A204.1 (cell line): ENCODE measurements at regions not wholly inside any gene's neighbourhood (a gene's known extent, or its start where the extent isn't known, plus 50 kb on each side); places are given as distances from the start of the nearest gene placed in this dataset.
"Not testable (repeated sequence)": the region's sequence is repeated elsewhere in the genome, so short reads cannot be mapped to it uniquely, and the experiment has no call there.

Experiments used
- FAIRE-seq: peaks from 2 replicates; lab custom pipeline; 2012; peaks lifted over from hg19 to GRCh38; lab: Jason Lieb, UNC

- FAIRE-seq: no peak
These were observed 682.4 kb downstream of the RNF144A start for GRCh38 chr2:7599462-7600258.

- no peak for FAIRE-seq
These were observed 684.8 kb downstream of the RNF144A start for GRCh38 chr2:7601990-7602389.

DNA sequence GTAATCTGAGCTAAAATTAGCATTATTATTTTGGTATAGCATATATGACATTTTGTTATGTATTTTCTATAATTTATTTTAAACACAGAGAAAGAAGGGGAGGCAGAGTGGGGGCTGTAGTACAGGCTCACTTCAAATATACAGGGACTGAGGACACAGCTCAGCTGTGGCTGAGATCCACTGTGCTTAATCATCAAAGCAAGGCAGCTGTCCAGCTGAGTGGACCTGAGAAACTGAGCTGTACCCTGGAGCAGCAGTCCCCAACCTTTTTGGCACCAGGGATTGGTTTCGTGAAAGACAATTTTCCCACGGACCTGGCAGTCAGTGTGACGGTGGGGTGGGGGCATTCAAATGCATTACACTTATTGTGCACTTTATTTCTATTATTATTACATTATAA lies 687.2 kb downstream of the RNF144A start:
- no peak for FAIRE-seq

- FAIRE-seq: no peak
These were observed 690.4 kb downstream of the RNF144A start for GRCh38 chr2:7607441-7608173.

- no peak for FAIRE-seq
These were observed 692.3 kb downstream of the RNF144A start for GRCh38 chr2:7609556-7609955.

DNA sequence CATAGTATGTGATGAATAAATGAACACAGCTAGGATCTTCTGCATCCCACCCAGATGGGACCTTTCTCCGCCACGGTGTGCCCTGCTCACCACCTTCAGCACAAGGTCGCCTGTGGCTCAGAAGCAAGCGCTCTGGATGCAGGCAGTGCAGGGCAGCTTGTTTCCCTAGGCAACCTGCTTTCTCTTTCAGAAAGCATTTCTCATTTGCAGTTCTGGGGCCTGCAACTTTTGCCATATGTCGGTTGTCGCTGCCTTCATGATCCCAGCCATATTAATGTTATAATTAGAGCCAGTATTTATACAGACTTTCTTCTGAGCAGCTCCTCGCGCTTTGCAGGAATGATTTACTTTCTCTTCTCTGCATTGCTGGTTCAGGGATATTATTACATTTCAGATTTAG lies 692.8 kb downstream of the RNF144A start:
- no peak for FAIRE-seq

DNA sequence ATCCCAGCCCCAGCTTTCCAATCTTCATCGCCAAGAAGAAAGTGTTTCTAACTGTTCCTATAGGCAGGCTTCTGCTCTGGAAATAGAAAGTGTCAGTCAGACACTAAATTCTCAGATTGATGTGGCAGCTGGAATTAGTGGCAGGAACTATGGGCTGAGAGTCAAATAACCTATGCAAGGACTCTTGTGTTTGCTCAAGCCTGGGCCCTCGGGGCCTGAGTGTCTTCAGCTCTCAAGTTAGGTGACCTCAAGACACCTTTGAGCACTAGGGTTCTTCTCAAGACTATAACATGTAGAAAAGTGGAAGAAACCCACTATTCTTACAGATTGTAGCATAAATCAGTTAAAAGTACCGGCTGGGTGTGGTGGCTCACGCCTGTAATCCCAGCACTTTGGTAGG lies 694.5 kb downstream of the RNF144A start:
- FAIRE-seq: no peak

GRCh38 chr2:7612969-7613368 lies 695.8 kb downstream of the RNF144A start:
- no peak for FAIRE-seq

DNA sequence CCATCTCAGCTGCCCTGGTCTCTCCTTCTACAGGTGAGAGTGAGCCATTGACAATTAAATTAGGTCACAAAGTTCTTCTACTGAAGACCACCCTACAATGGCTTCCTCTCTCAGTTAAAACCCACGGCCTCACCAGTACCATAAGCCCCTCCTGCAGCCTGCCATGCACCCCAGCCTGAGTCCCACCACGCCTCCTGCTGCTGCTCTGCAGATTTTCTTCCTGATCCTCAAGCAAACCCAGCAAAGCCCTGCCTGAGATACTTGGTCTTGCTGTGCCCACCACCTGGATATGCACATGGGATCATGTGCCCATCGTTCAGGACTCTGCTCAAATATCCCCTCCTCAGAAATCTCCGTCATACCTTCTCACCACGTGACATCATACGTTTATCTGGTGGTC lies 696.6 kb downstream of the RNF144A start:
- no peak for FAIRE-seq

GRCh38 chr2:7618031-7618430 lies 700.8 kb downstream of the RNF144A start:
- FAIRE-seq: no peak

- no peak for FAIRE-seq
These were observed 702.2 kb downstream of the RNF144A start for GRCh38 chr2:7619203-7619970.

DNA sequence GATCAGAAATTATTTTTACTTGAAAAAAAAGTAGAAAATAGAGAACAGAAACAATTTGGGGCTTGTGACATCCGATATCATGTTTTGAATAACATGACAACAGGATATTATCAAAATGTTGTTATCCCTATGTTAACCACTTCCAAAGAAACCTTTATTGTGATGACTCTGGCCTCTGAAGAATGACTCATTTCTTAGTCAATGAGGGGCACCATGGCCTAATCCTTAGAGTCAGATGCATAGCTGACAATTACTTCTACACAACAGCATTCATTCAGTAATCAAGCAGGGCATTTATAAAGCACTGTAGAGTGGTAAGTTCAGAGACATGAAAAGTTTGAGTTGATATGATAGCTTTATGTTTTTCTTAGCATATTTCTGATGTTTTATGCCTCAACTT lies 703.0 kb downstream of the RNF144A start:
- no peak for FAIRE-seq

GRCh38 chr2:7621018-7621814 lies 704.0 kb downstream of the RNF144A start:
- no peak for FAIRE-seq

- FAIRE-seq: no peak
These were observed 708.4 kb downstream of the RNF144A start for GRCh38 chr2:7625392-7626138.

DNA sequence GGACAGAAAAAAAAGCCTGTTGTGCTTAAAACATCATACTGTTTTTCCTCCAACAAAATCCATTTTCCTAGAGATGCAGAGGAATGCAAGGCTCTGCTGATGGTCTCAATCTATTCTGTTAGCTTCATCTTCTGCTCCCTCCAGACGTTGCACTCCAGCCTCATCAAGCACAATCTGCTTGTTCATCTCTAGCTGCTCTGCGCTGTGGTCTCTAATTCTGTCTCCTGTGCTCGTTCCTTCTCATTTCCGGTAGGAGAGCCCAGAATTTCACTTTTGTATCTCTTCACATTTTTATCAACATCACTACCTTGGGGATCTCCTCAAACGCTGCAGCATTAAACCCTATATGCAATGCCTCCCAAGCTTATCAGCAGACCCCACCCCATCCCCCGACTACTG lies 708.9 kb downstream of the RNF144A start:
- FAIRE-seq: no peak

DNA sequence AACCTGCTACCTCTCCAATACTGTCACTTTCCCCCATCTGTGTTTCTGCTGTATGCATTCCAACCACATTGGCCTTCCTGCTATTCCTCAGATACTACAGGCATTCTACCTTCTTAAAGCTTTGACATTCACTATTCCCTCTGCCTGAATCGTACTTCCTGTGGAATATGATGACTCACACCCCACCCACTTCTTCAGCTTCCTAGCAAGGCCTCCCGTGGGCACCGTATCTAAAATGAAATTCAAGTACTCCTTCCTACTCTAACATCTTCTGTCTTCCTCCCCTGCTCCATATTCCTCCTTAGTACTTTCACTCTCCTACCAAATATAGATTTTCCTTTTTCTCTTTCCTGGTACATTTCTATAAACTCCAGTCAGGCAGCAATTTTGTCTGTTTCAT lies 710.4 kb downstream of the RNF144A start:
- no peak for FAIRE-seq

- no peak for FAIRE-seq
These were observed 715.2 kb downstream of the RNF144A start for GRCh38 chr2:7632420-7632819.

GRCh38 chr2:7633566-7634153 lies 716.4 kb downstream of the RNF144A start:
- FAIRE-seq: no peak

GRCh38 chr2:7634409-7634808 lies 717.2 kb downstream of the RNF144A start:
- FAIRE-seq: no peak

DNA sequence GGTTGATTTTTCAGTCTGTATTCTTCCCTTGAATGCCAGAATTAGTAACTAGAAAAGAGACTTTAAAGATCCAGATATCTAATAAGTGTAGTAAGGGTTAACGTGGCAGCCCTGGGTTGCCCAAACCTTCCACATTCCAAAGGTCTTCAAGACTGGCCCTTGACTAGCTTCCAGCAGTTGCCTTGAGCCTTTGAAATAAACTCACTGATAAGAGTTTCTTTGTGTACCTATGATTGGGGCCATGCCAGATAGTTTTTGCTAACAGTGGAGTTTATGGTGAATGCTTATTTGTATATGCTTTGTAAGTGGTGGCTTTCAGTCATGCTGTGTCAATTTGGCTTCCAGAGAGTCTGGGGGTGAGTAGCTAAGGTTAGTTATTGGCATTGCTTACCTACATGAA lies 722.3 kb downstream of the RNF144A start:
- FAIRE-seq: no peak

DNA sequence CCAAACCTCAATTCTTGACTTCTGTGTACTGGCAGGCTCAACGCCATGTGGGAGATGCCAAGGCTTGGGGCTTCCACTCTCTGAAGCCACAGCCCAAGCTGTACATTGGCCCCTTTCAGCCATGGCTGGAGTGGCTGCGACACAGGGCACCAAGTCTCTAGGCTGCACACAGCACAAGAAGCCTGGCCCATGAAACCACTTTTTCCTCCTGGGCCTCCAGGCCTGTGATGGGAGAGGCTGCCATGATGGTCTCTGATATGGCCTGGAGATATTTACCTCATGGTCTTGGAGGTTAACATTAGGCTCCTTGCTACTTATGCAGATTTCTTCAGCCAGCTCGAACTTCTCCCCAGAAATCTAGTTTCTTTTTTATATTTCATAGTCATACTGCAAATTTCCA lies 724.1 kb downstream of the RNF144A start:
- not testable (repeated sequence) for FAIRE-seq
